CD4-positive, alpha-beta T cell (primary cell): ENCODE measurements at regions not wholly inside any gene's neighbourhood (a gene's known extent, or its start where the extent isn't known, plus 50 kb on each side); places are given as distances from the start of the nearest gene placed in this dataset.

ENCODE experiments used
- ATAC-seq: fragments of 200-7000 bp; cut with Tn5 transposase; one replicate; pipeline ENCODE4 v1.10.0; 2022; ENCODE audit warnings: mild to moderate bottlenecking; ENCODE audit not compliant: poor library complexity
- CTCF ChIA-PET: fragments of 350-600 bp; sonication (Branson Sonifier 250); formaldehyde crosslinking; loops from one replicate; lab custom pipeline; 2021; ENCODE audit warnings: antibody characterized with exemption, inconsistent platforms; lab: Charles Lee
- POLR2A ChIA-PET: fragments of 350-600 bp; sonication (Branson Sonifier 250); formaldehyde crosslinking; loops from one replicate; lab custom pipeline; 2021; ENCODE audit warnings: antibody characterized with exemption, inconsistent platforms; lab: Charles Lee
- DNase-seq, 14 experiments: peaks; one replicate each; pipeline ENCODE4 v3.0.0-alpha.2; 2013 to 2020; ENCODE audit warnings: mixed read lengths in 2 of 14
- H3K27ac ChIP-seq, 2 donors: one replicate each; pipeline versions ENCODE4 v1.5.1 to v1.7.0; 2013; ENCODE audit warnings: low read length in 2 of 2, low read depth in 1 of 2, mild to moderate bottlenecking in 1 of 2
- H3K27me3 ChIP-seq, 2 experiments: 1 replicate in 1 of 2; 2 replicates in 1 of 2; pipeline versions ENCODE4 v1.6.1 to v1.7.0; 2013; ENCODE audit warnings: low read length in 2 of 2, control low read depth in 1 of 2, mild to moderate bottlenecking in 1 of 2, moderate library complexity in 1 of 2; ENCODE audit not compliant: insufficient read depth in 2 of 2, control insufficient read depth in 1 of 2
- H3K36me3 ChIP-seq: one replicate; pipeline ENCODE4 v1.6.1; 2013; ENCODE audit warnings: low read length, control low read depth; ENCODE audit not compliant: insufficient read depth
- H3K4me1 ChIP-seq: one replicate; pipeline ENCODE4 v1.6.1; 2013; ENCODE audit warnings: low read length, control low read depth; ENCODE audit not compliant: insufficient read depth
- H3K4me3 ChIP-seq: one replicate; pipeline ENCODE4 v1.5.1; 2013; ENCODE audit warnings: mild to moderate bottlenecking, low read length, moderate library complexity
- H3K9me3 ChIP-seq, 2 experiments: 1 replicate in 1 of 2; 2 replicates in 1 of 2; pipeline versions ENCODE4 v1.6.1 to v1.7.0; 2013; ENCODE audit warnings: low read length in 2 of 2, mild to moderate bottlenecking in 2 of 2, control low read depth in 1 of 2, moderate library complexity in 1 of 2; ENCODE audit not compliant: control insufficient read depth in 1 of 2, insufficient read depth in 1 of 2
- H3K27ac Mint-ChIP-seq: one replicate; pipeline ENCODE4 v1.8.0; 2020; ENCODE audit warnings: mixed read lengths
- H3K27me3 Mint-ChIP-seq: one replicate; pipeline ENCODE4 v1.8.0; 2021; ENCODE audit warnings: mixed read lengths
- H3K36me3 Mint-ChIP-seq: one replicate; pipeline ENCODE4 v1.8.0; 2021; ENCODE audit warnings: low read depth, mixed read lengths
- H3K4me1 Mint-ChIP-seq: one replicate; pipeline ENCODE4 v1.8.0; 2021; ENCODE audit warnings: low read depth, mixed read lengths
- H3K4me3 Mint-ChIP-seq: one replicate; pipeline ENCODE4 v1.8.0; 2020; ENCODE audit warnings: mild to moderate bottlenecking, mixed read lengths
- H3K9me3 Mint-ChIP-seq: one replicate; pipeline ENCODE4 v1.8.0; 2020; ENCODE audit warnings: mixed read lengths
- intact Hi-C, 2 experiments: fragments of 100-400 bp; cut with DNase I in 1 of 2; cut with micrococcal nuclease in 1 of 2; formaldehyde crosslinking; loops; one replicate each; pipeline versions ENCODE4 v1.15.1 to v1.9.0; 2023 to 2025; cut with DNase I, micrococcal nuclease
- TF ChIP-seq, protein P1 (sequence below): fragments of 200-600 bp; IDR thresholded peaks from one replicate; pipeline ENCODE4 v1.8.0; 2022; ENCODE audit warnings: antibody characterized with exemption, mild to moderate bottlenecking

- H3K27me3 ChIP-seq = no peaks in the 10 kb centered on the region
- Mint-ChIP-seq H3K36me3 (no peaks in the 10 kb centered on the region), H3K4me3 (no peak overlapping the region), H3K27ac (no peak overlapping the region), H3K27me3 (no peaks in the 10 kb centered on the region), H3K9me3 (no peaks in the 10 kb centered on the region), H3K4me1 (no peaks in the 10 kb centered on the region)
- peaks cover 5% of the 10 kb centered on the region for H3K4me1 ChIP-seq
- no peaks in the 10 kb centered on the region for H3K36me3 ChIP-seq
- TF ChIP-seq, protein P1, sequence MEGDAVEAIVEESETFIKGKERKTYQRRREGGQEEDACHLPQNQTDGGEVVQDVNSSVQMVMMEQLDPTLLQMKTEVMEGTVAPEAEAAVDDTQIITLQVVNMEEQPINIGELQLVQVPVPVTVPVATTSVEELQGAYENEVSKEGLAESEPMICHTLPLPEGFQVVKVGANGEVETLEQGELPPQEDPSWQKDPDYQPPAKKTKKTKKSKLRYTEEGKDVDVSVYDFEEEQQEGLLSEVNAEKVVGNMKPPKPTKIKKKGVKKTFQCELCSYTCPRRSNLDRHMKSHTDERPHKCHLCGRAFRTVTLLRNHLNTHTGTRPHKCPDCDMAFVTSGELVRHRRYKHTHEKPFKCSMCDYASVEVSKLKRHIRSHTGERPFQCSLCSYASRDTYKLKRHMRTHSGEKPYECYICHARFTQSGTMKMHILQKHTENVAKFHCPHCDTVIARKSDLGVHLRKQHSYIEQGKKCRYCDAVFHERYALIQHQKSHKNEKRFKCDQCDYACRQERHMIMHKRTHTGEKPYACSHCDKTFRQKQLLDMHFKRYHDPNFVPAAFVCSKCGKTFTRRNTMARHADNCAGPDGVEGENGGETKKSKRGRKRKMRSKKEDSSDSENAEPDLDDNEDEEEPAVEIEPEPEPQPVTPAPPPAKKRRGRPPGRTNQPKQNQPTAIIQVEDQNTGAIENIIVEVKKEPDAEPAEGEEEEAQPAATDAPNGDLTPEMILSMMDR = no peak
- ChIA-PET POLR2A (no interaction called here), CTCF (no interaction called here)
- ATAC-seq = no peak
- H3K4me3 ChIP-seq = no peak overlapping the region
- no peak for DNase-seq
- no peak overlapping the region for H3K27ac ChIP-seq
- H3K9me3 ChIP-seq = no peaks in the 10 kb centered on the region
- intact Hi-C loops = no loop called here
These were observed 105.3 kb upstream of the LYZL2 start for GRCh38 chr10:30734901-30735300.

DNA sequence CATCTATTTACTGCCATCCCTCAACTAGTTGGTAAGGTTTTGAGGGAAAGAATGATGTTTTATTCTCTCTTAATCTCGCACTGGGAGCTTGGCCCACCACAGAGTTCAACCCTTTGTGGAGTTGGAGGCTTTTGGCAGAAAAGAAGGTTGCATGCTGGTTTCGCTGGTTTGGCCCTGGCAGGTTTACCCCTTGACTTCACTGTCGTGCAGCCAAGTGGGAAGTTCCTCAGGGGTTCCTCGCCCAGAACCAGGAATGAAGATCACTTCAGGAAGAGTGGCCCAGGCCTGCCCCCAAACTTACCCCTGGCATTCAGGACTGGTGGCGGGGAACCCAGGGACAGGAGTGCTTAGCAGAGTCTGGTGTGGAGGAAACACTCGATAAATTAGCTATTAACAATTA is 103.1 kb upstream of the LYZL2 start:
- H3K4me1 Mint-ChIP-seq = no peaks in the 10 kb centered on the region
- no peaks in the 10 kb centered on the region for H3K9me3 Mint-ChIP-seq
- no peaks in the 10 kb centered on the region for H3K36me3 Mint-ChIP-seq
- Histone ChIP-seq H3K9me3 (no peaks in the 10 kb centered on the region), H3K27ac (no peak overlapping the region), H3K4me3 (no peak overlapping the region), H3K27me3 (no peaks in the 10 kb centered on the region), H3K36me3 (no peaks in the 10 kb centered on the region), H3K4me1 (peaks cover 5% of the 10 kb centered on the region)
- ATAC-seq (no peak), DNase-seq (no peak)
- no peak overlapping the region for H3K4me3 Mint-ChIP-seq
- POLR2A ChIA-PET = no interaction called here
- TF ChIP-seq, protein P1 = no peak
- intact Hi-C loops = no loop called here
- CTCF ChIA-PET = no interaction called here
- H3K27me3 Mint-ChIP-seq = no peaks in the 10 kb centered on the region
- H3K27ac Mint-ChIP-seq = no peak overlapping the region

- Mint-ChIP-seq H3K36me3 (no peaks in the 10 kb centered on the region), H3K4me1 (no peaks in the 10 kb centered on the region), H3K9me3 (no peaks in the 10 kb centered on the region), H3K27ac (no peak overlapping the region), H3K4me3 (no peak overlapping the region), H3K27me3 (no peaks in the 10 kb centered on the region)
- ATAC-seq (no peak), DNase-seq (no peak)
- no peaks in the 10 kb centered on the region for H3K36me3 ChIP-seq
- ChIA-PET POLR2A (no interaction called here), CTCF (no interaction called here)
- no peaks in the 10 kb centered on the region for H3K9me3 ChIP-seq
- no peak overlapping the region for H3K4me3 ChIP-seq
- no peak overlapping the region for H3K27ac ChIP-seq
- intact Hi-C loops = no loop called here
- H3K4me1 ChIP-seq = peaks cover 6% of the 10 kb centered on the region
- TF ChIP-seq, protein P1 = no peak
- no peaks in the 10 kb centered on the region for H3K27me3 ChIP-seq
These were observed 102.4 kb upstream of the LYZL2 start for GRCh38 chr10:30731963-30732362.
